Peyer's patch (tissue), 4 donors: ENCODE measurements at regions not wholly inside any gene's neighbourhood (a gene's known extent, or its start where the extent isn't known, plus 50 kb on each side); places are given as distances from the start of the nearest gene placed in this dataset.

Experiments
- DNase-seq, 3 donors: peaks; one replicate each; pipeline ENCODE4 v3.0.0-alpha.2; 2017 to 2019
- H3K27ac ChIP-seq, 4 donors: fragments of 200-600 bp; sonication (generic); one replicate each; pipeline ENCODE4 v1.5.1; 2016 to 2019
- H3K27me3 ChIP-seq, 2 donors: fragments of 200-600 bp; sonication (generic); one replicate each; pipeline ENCODE4 v1.5.1; 2019
- H3K36me3 ChIP-seq, 3 donors: fragments of 200-600 bp; sonication (generic); one replicate each; pipeline ENCODE4 v1.5.1; 2016 to 2019
- H3K4me1 ChIP-seq, 4 donors: fragments of 200-600 bp; sonication (generic); one replicate each; pipeline ENCODE4 v1.5.1; 2016 to 2019
- H3K4me3 ChIP-seq, 4 donors: fragments of 200-600 bp; sonication (generic); 1 replicate in 3 of 4; 2 replicates in 1 of 4; pipeline ENCODE4 v1.5.1; 2016 to 2019; ENCODE audit warnings: mild to moderate bottlenecking in 1 of 4
- H3K9me3 ChIP-seq, 4 donors: fragments of 200-600 bp; sonication (generic); one replicate each; pipeline ENCODE4 v1.5.1; 2016 to 2019; ENCODE audit warnings: mild to moderate bottlenecking in 1 of 4
- CTCF ChIP-seq, 6 experiments: fragments of 450-650 bp in 4 of 6; fragments of 200-600 bp in 2 of 6; sonication (generic) in 1 of 6; IDR thresholded peaks; one replicate each; pipeline ENCODE4 v1.5.1; 2017 to 2019; ENCODE audit warnings: antibody characterized with exemption in 6 of 6, mild to moderate bottlenecking in 3 of 6, moderate library complexity in 1 of 6
- POLR2A ChIP-seq, 2 donors: fragments of 450-650 bp; IDR thresholded peaks; one replicate each; pipeline ENCODE4 v1.5.1; 2017; ENCODE audit warnings: antibody characterized with exemption in 2 of 2, mild to moderate bottlenecking in 2 of 2, moderate library complexity in 2 of 2

GRCh38 chr4:57580710-57581599 lies 470.8 kb upstream of the IGFBP7 start:
- Histone ChIP-seq H3K9me3 (no peaks in the 10 kb centered on the region), H3K36me3 (no peaks in the 10 kb centered on the region), H3K4me3 (no peak overlapping the region), H3K27me3 (no peaks in the 10 kb centered on the region), H3K4me1 (no peaks in the 10 kb centered on the region), H3K27ac (no peak overlapping the region)
- no peak for DNase-seq
- TF ChIP-seq CTCF (IDR thresholded peaks at IDR 0.05) = no peak
- TF ChIP-seq POLR2A (IDR thresholded peaks at IDR 0.05) = no peak

- Histone ChIP-seq H3K9me3 (no peaks in the 10 kb centered on the region), H3K4me1 (no peaks in the 10 kb centered on the region), H3K4me3 (no peak overlapping the region), H3K27me3 (no peaks in the 10 kb centered on the region), H3K36me3 (no peaks in the 10 kb centered on the region), H3K27ac (no peak overlapping the region)
- no peak for DNase-seq
- TF ChIP-seq POLR2A (IDR thresholded peaks at IDR 0.05) (no peak), CTCF (IDR thresholded peaks at IDR 0.05) (no peak)
Measured at GRCh38 chr4:57575426-57575825, 465.2 kb upstream of the IGFBP7 start.

- Histone ChIP-seq H3K4me3 (no peak overlapping the region), H3K36me3 (no peaks in the 10 kb centered on the region), H3K27me3 (no peaks in the 10 kb centered on the region), H3K4me1 (no peaks in the 10 kb centered on the region), H3K27ac (no peak overlapping the region), H3K9me3 (no peaks in the 10 kb centered on the region)
- TF ChIP-seq POLR2A (IDR thresholded peaks at IDR 0.05) (no peak), CTCF (IDR thresholded peaks at IDR 0.05) (no peak)
- no peak for DNase-seq
Measured at GRCh38 chr4:57554556-57555092, 444.4 kb upstream of the IGFBP7 start.

- Histone ChIP-seq H3K27me3 (no peaks in the 10 kb centered on the region), H3K4me1 (no peaks in the 10 kb centered on the region), H3K36me3 (no peaks in the 10 kb centered on the region), H3K4me3 (no peak overlapping the region), H3K27ac (no peak overlapping the region), H3K9me3 (no peaks in the 10 kb centered on the region)
- no peak for TF ChIP-seq POLR2A (IDR thresholded peaks at IDR 0.05)
- no peak for TF ChIP-seq CTCF (IDR thresholded peaks at IDR 0.05)
- no peak for DNase-seq
Measured at GRCh38 chr4:57553728-57554127, 443.5 kb upstream of the IGFBP7 start.

- Histone ChIP-seq H3K4me1 (no peaks in the 10 kb centered on the region), H3K27ac (no peak overlapping the region), H3K27me3 (no peaks in the 10 kb centered on the region), H3K36me3 (no peaks in the 10 kb centered on the region), H3K9me3 (no peaks in the 10 kb centered on the region), H3K4me3 (no peak overlapping the region)
- TF ChIP-seq POLR2A (IDR thresholded peaks at IDR 0.05) (no peak), CTCF (IDR thresholded peaks at IDR 0.05) (no peak)
- DNase-seq = no peak
Measured at GRCh38 chr4:57550198-57550597, 440.0 kb upstream of the IGFBP7 start.
